T47D (cell line): ENCODE measurements at regions not wholly inside any gene's neighbourhood (a gene's known extent, or its start where the extent isn't known, plus 50 kb on each side); places are given as distances from the start of the nearest gene placed in this dataset.
"Not testable (repeated sequence)": the region's sequence is repeated elsewhere in the genome, so short reads cannot be mapped to it uniquely, and the experiment has no call there.

Experiments
- DNase-seq, 2 experiments: peaks; one replicate each; pipeline versions ENCODE4 v3.0.0 to v3.0.0-alpha.2; 2011 to 2012; ENCODE audit warnings: low read depth in 1 of 2, low spot score in 1 of 2
- JUND ChIP-seq: IDR thresholded peaks from 2 replicates; pipeline ENCODE4 v1.6.1; 2012; ENCODE audit warnings: low read depth
- in situ Hi-C: cut with HindIII; loops from 2 replicates; pipeline ENCODE4 v1.10.0; 2016; ENCODE audit warnings: low sequenced_read_pairs, low pct_unique_long_range_greater_than_20kb

- TF ChIP-seq JUND = no peak
- in situ Hi-C loops = no loop called here
- DNase-seq = no peak
Observed at GRCh38 chr9:29432191-29432590, 1858.9 kb upstream of the C9orf72 start.

GRCh38 chr9:29432656-29433055 is 1859.4 kb upstream of the C9orf72 start:
- in situ Hi-C loops, DNase-seq: not testable (repeated sequence)

GRCh38 chr9:29435368-29435767 is 1862.1 kb upstream of the C9orf72 start:
- DNase-seq = no peak
- in situ Hi-C loops = no loop called here

GRCh38 chr9:29437526-29437925 is 1864.2 kb upstream of the C9orf72 start:
- TF ChIP-seq JUND = no peak
- DNase-seq = no peak
- in situ Hi-C loops = no loop called here

More at GRCh38 chr9:29435368-29435767, 1862.1 kb upstream of the C9orf72 start:
- TF ChIP-seq JUND = no peak

GRCh38 chr9:29439961-29440360 is 1866.7 kb upstream of the C9orf72 start:
- DNase-seq = no peak
- no peak for TF ChIP-seq JUND
- in situ Hi-C loops = no loop called here

- in situ Hi-C loops = no loop called here
- no peak for TF ChIP-seq JUND
- no peak for DNase-seq
Observed at GRCh38 chr9:29440449-29440848, 1867.2 kb upstream of the C9orf72 start.

- no peak for TF ChIP-seq JUND
- DNase-seq = no peak
- in situ Hi-C loops = no loop called here
Observed at GRCh38 chr9:29445751-29446150, 1872.5 kb upstream of the C9orf72 start.

GRCh38 chr9:29449306-29449705 is 1876.0 kb upstream of the C9orf72 start:
- DNase-seq = no peak
- in situ Hi-C loops = no loop called here
- TF ChIP-seq JUND = no peak

- DNase-seq, in situ Hi-C loops: not testable (repeated sequence)
Observed at GRCh38 chr9:29450343-29450875, 1877.1 kb upstream of the C9orf72 start.

GRCh38 chr9:29456940-29457339 is 1883.7 kb upstream of the C9orf72 start:
- DNase-seq = no peak
- no peak for TF ChIP-seq JUND
- in situ Hi-C loops = no loop called here

GRCh38 chr9:29475471-29475870 is 1902.2 kb upstream of the C9orf72 start:
- DNase-seq = no peak
- no peak for TF ChIP-seq JUND
- in situ Hi-C loops = no loop called here

- in situ Hi-C loops = no loop called here
- no peak for TF ChIP-seq JUND
- no peak for DNase-seq
Observed at GRCh38 chr9:29511680-29512079, 1938.4 kb upstream of the C9orf72 start.

GRCh38 chr9:29514336-29514735 is 1941.1 kb upstream of the C9orf72 start:
- no peak for TF ChIP-seq JUND
- peak; percentile 0 to 38 for DNase-seq
- in situ Hi-C loops = no loop called here

GRCh38 chr9:29514862-29515261 is 1941.6 kb upstream of the C9orf72 start:
- no peak for DNase-seq
- in situ Hi-C loops = no loop called here
- no peak for TF ChIP-seq JUND
